ENCODE measurements at regions not wholly inside any gene's neighbourhood (a gene's known extent, or its start where the extent isn't known, plus 50 kb on each side); places are given as distances from the start of the nearest gene placed in this dataset.

GRCh38 chr21:28310711-28311110 is 682.0 kb downstream of the LTN1 start:
- no peaks in the 10 kb centered on the region for H3K36me3 ChIP-seq
- no peak for TF ChIP-seq EP300 (IDR thresholded peaks at IDR 0.05)
- no peak for TF ChIP-seq POLR2AphosphoS5 (IDR thresholded peaks at IDR 0.05)
- no peak for TF ChIP-seq POLR2A (IDR thresholded peaks at IDR 0.05)
- TF ChIP-seq CTCF (IDR thresholded peaks at IDR 0.05) = no peak
- no peaks in the 10 kb centered on the region for H3K9me3 ChIP-seq
- peaks cover 7% of the 10 kb centered on the region for H3K4me1 ChIP-seq
- no peak for DNase-seq (ENCODE audit: low spot score in 2 of 2)
- no peak overlapping the region for H3K4me3 ChIP-seq
- H3K27me3 ChIP-seq = no peaks in the 10 kb centered on the region
- no peak overlapping the region for H3K27ac ChIP-seq

GRCh38 chr21:28310171-28310685 is 682.4 kb downstream of the LTN1 start:
- 51% methylated on average over 5 of the region's 5 CpGs for WGBS
- no peaks in the 10 kb centered on the region for H3K27me3 ChIP-seq
- TF ChIP-seq POLR2A (IDR thresholded peaks at IDR 0.05) = no peak
- TF ChIP-seq CTCF (IDR thresholded peaks at IDR 0.05) = no peak
- TF ChIP-seq POLR2AphosphoS5 (IDR thresholded peaks at IDR 0.05) = no peak
- no peak for TF ChIP-seq EP300 (IDR thresholded peaks at IDR 0.05)
- DNase-seq (ENCODE audit: low spot score in 2 of 2) = no peak
- no peak overlapping the region for H3K4me3 ChIP-seq
- H3K36me3 ChIP-seq = no peaks in the 10 kb centered on the region
- peaks cover 7% of the 10 kb centered on the region for H3K4me1 ChIP-seq
- H3K9me3 ChIP-seq = no peaks in the 10 kb centered on the region
- no peak overlapping the region for H3K27ac ChIP-seq

GRCh38 chr21:28309596-28309995 is 683.1 kb downstream of the LTN1 start:
- Histone ChIP-seq H3K36me3 (no peaks in the 10 kb centered on the region), H3K9me3 (no peaks in the 10 kb centered on the region), H3K27me3 (no peaks in the 10 kb centered on the region), H3K4me3 (no peak overlapping the region), H3K27ac (no peak overlapping the region), H3K4me1 (peaks cover 7% of the 10 kb centered on the region)
- WGBS = 77% methylated on average over 2 of the region's 2 CpGs
- no peak for DNase-seq (ENCODE audit: low spot score in 2 of 2)
- TF ChIP-seq CTCF (IDR thresholded peaks at IDR 0.05) (no peak), POLR2A (IDR thresholded peaks at IDR 0.05) (no peak), EP300 (IDR thresholded peaks at IDR 0.05) (no peak), POLR2AphosphoS5 (IDR thresholded peaks at IDR 0.05) (no peak)

- Histone ChIP-seq H3K9me3 (no peaks in the 10 kb centered on the region), H3K27ac (no peak overlapping the region), H3K36me3 (no peaks in the 10 kb centered on the region), H3K27me3 (no peaks in the 10 kb centered on the region), H3K4me3 (no peak overlapping the region), H3K4me1 (peaks cover 7% of the 10 kb centered on the region)
- no peak for DNase-seq (ENCODE audit: low spot score in 2 of 2)
- 83% methylated on average over 1 of the region's 1 CpG for WGBS
- TF ChIP-seq EP300 (IDR thresholded peaks at IDR 0.05) = no peak
- TF ChIP-seq POLR2AphosphoS5 (IDR thresholded peaks at IDR 0.05) = no peak
- TF ChIP-seq CTCF (IDR thresholded peaks at IDR 0.05) = no peak
- TF ChIP-seq POLR2A (IDR thresholded peaks at IDR 0.05) = no peak
These were observed 684.2 kb downstream of the LTN1 start for GRCh38 chr21:28308516-28308915.

GRCh38 chr21:28299946-28300345 is 692.7 kb downstream of the LTN1 start:
- no peak for DNase-seq (ENCODE audit: low spot score in 2 of 2)
- H3K36me3 ChIP-seq = no peaks in the 10 kb centered on the region
- no peaks in the 10 kb centered on the region for H3K9me3 ChIP-seq
- H3K4me1 ChIP-seq = no peaks in the 10 kb centered on the region
- no peak overlapping the region for H3K27ac ChIP-seq
- TF ChIP-seq POLR2AphosphoS5 (IDR thresholded peaks at IDR 0.05) = no peak
- TF ChIP-seq POLR2A (IDR thresholded peaks at IDR 0.05) = no peak
- no peak for TF ChIP-seq CTCF (IDR thresholded peaks at IDR 0.05)
- no peak for TF ChIP-seq EP300 (IDR thresholded peaks at IDR 0.05)
- H3K4me3 ChIP-seq = no peak overlapping the region
- H3K27me3 ChIP-seq = no peaks in the 10 kb centered on the region

Data from suprapubic skin (tissue), 4 donors.